Esophagus (tissue), 2 donors: ENCODE measurements at regions not wholly inside any gene's neighbourhood (a gene's known extent, or its start where the extent isn't known, plus 50 kb on each side); places are given as distances from the start of the nearest gene placed in this dataset.
"Not testable (repeated sequence)": the region's sequence is repeated elsewhere in the genome, so short reads cannot be mapped to it uniquely, and the experiment has no call there.

Experiments
- H3K27ac ChIP-seq, 2 donors: one replicate each; pipeline ENCODE4 v1.5.1; 2013; ENCODE audit warnings: low read depth in 2 of 2, mild to moderate bottlenecking in 2 of 2, inconsistent platforms in 1 of 2, low read length in 1 of 2, moderate library complexity in 1 of 2
- H3K27me3 ChIP-seq, 2 donors: one replicate each; pipeline ENCODE4 v1.6.1; 2013; ENCODE audit warnings: low read length in 2 of 2, control low read depth in 1 of 2, mild to moderate bottlenecking in 1 of 2; ENCODE audit not compliant: insufficient read depth in 2 of 2, control insufficient read depth in 1 of 2
- H3K36me3 ChIP-seq, 2 donors: one replicate each; pipeline ENCODE4 v1.6.1; 2013; ENCODE audit warnings: low read length in 1 of 2; ENCODE audit not compliant: control insufficient read depth in 2 of 2, insufficient read depth in 2 of 2
- H3K4me1 ChIP-seq, 2 donors: one replicate each; pipeline ENCODE4 v1.6.1; 2013; ENCODE audit warnings: low read length in 1 of 2; ENCODE audit not compliant: control insufficient read depth in 2 of 2, insufficient read depth in 2 of 2
- H3K4me3 ChIP-seq, 2 donors: one replicate each; pipeline ENCODE4 v1.5.1; 2013; ENCODE audit warnings: low read length in 2 of 2, mild to moderate bottlenecking in 2 of 2, low read depth in 1 of 2, moderate library complexity in 1 of 2
- H3K9me3 ChIP-seq, 2 donors: one replicate each; pipeline ENCODE4 v1.6.1; 2013; ENCODE audit warnings: mild to moderate bottlenecking in 2 of 2, low read depth in 1 of 2, low read length in 1 of 2, moderate library complexity in 1 of 2; ENCODE audit not compliant: control insufficient read depth in 2 of 2, insufficient read depth in 1 of 2
- WGBS, 2 donors: extraction: QIAGEN DNeasy Blood & Tissue Kit; methylation state at CpG; one replicate each; pipeline ENCODE4 v1.1.7; 2013; 5-methylcytosine and 5-hydroxymethylcytosine counted together
- donor health status: healthy with polysubstance abuse.
- donor health status: Bipolar disorder and iron deficiency.

DNA sequence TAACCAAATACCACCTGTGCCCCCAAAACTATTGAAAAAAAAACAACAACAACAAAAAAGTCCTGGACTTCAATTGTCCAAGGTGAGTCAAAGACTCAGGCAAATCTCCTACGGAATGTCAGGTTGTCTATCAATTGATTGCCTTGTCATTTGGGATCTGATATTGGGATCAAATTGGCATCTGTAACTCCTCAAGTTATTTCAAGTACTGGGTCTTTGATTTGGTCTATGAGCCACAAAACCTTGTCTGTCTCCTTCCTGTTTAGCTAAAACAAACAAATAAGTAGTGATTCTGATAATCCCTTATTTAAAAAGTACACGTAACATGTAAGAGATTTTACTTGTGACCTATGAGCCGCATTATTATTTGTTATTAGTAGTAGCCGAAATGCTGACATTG, 231.6 kb upstream of the ZNF217 start:
- Histone ChIP-seq H3K4me3 (no peak overlapping the region), H3K27ac (no peak overlapping the region), H3K9me3 (no peaks in the 10 kb centered on the region), H3K4me1 (peaks cover 0 to under 1% of the 10 kb centered on the region in 2 donors), H3K27me3 (no peaks in the 10 kb centered on the region), H3K36me3 (no peaks in the 10 kb centered on the region)
- 78 to 80% methylated on average over 4 of the region's 4 CpGs for WGBS, 2 donors

DNA sequence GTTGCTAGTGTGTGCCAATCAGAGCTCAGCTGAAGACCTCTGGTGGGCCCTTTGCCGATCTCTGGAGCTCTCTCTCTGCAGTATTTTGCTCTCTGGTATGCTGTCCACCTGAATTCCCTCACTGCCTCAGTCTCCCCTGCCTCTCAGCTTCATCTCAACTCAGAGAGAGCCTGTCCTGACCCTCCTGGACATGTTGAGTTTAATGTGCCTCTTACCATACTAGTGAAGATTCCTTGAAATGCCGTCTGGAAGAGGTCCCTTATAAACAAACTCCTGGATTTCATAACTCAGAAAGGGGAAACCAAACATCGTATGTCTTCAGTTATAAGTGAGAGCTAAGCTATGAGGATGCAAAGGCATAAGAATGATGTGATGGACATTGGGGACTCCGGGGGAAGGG, 231.1 kb upstream of the ZNF217 start:
- H3K36me3 ChIP-seq, result no peaks in the 10 kb centered on the region
- H3K27ac ChIP-seq, result no peak overlapping the region
- no peak overlapping the region for H3K4me3 ChIP-seq
- WGBS, 2 donors, result 80 to 87% methylated on average over 4 of the region's 4 CpGs
- peaks cover 3 to 4% of the 10 kb centered on the region in 2 donors for H3K4me1 ChIP-seq
- no peaks in the 10 kb centered on the region for H3K27me3 ChIP-seq
- no peaks in the 10 kb centered on the region for H3K9me3 ChIP-seq

DNA sequence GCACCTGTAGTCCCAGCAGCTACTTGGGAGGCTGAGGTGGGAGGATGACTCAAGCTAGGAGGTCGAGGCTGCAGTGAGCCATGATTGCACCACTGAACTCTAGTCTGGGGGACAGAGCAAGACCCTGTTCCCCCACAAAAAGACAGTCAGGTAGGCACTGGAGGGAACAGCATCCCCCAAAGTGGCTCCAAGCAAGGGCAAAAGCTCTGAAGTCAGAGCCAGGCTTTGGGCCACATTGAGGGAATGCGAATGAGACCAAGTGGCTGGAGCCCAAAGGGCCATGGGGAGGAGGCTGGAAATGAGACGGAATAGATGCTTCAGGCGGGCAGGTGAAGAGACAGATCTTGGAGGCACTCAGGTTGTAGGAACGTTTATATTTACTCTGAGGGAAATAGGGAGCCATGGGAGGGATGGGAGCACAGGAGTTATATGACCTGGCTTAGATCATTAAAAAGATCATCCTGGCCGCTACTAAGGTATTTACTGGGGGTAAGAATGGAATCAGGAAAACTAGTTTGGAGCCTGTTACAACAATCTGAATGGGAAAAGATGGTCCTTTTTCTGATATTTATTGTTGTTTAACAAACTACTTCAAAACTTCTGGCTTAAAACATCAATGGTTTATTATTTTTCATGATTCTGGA, 229.6 kb upstream of the ZNF217 start:
- Histone ChIP-seq H3K27me3 (no peaks in the 10 kb centered on the region), H3K4me3 (no peak overlapping the region), H3K9me3 (no peaks in the 10 kb centered on the region), H3K27ac (no peak overlapping the region), H3K36me3 (no peaks in the 10 kb centered on the region), H3K4me1 (peaks cover 3 to 5% of the 10 kb centered on the region in 2 donors)
- WGBS, 2 donors, result 80 to 89% methylated on average over 6 of the region's 6 CpGs

DNA sequence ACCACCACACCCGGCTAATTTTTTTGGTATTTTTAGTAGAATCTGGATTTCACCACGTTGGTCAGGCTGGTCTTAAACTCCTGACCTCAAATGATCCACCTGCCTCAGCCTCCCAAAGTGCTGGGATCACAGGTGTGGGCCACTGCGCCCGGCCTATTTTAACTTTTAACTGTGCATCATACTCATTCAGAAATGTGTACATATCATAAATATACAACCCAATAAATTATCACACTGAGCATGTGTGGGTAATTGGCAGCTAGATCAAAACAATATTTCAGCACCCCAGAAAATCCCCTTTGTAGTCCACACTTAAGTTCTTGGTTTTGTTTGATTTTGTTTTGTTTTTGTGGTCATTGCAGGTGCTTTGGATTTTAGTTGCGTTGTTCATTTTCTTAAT, 228.9 kb upstream of the ZNF217 start:
- H3K36me3 ChIP-seq, result no peaks in the 10 kb centered on the region
- peaks cover 3 to 5% of the 10 kb centered on the region in 2 donors for H3K4me1 ChIP-seq
- WGBS, 2 donors, result 92 to 95% methylated on average over 5 of the region's 5 CpGs
- no peak overlapping the region for H3K27ac ChIP-seq
- no peaks in the 10 kb centered on the region for H3K27me3 ChIP-seq
- no peaks in the 10 kb centered on the region for H3K9me3 ChIP-seq
- H3K4me3 ChIP-seq, result no peak overlapping the region

DNA sequence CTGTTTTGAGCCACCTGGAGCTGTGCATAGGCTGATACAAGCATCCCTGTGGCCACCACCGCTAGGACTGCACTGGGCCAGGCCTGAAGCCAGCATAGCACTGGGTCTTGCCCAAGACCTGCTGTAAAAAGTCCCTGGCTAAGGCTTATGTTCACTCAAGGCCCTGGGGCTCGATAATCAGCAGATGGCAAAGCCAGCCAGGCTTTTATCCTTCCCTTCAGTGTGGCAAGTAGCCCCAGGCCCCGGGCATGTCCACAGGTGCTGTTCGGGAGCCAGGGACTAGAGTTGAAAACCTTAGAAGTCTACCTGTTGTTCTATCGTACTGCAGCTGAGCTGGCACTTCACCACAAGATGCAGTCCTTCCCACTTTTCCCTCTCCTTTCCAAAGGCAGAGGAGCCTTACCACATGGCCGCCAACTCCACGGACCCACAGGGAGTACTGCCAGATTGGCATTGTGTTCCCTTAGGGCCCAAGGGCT, 226.4 kb upstream of the ZNF217 start:
- Histone ChIP-seq H3K36me3 (no peaks in the 10 kb centered on the region), H3K4me1 (peaks cover 3 to 5% of the 10 kb centered on the region in 2 donors), H3K27ac (peak overlapping the region in 1 of 2 donors; percentile 8), H3K9me3 (no peaks in the 10 kb centered on the region), H3K27me3 (no peaks in the 10 kb centered on the region), H3K4me3 (no peak overlapping the region)
- 55 to 68% methylated on average over 7 of the region's 7 CpGs for WGBS, 2 donors

DNA sequence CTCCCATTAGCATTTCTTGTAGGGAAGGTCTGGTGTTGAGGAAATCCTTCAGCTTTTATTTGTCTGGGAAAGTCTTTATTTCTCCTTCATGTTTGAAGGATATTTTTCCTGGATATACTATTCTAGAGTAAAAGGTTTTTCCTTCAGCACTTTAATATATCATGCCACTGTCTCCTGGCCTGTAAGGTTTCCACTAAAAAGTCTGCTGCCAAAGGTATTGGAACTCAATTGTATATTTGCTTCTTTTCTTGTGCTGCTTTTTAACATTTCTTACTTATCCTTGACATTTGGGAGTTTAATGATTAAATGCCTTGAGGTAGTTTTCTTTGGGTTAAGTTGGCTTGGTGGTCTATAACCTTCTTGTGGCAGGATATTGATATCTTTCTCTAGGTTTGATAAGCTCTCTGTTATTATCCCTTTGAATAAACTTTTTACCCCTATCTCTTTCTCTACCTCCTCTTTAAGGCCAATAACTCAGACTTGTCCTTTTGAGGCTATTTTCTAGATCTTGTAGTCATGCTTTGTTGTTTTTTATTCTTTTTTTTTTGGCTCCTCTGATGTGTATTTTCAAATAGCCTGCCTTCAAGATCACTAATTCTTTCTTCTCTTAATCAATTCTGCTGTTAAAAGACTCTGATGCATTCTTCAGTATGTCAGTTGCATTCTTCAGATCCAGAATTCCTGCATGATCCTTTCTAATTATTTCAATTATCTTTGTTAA, 225.0 kb upstream of the ZNF217 start:
- no peak overlapping the region for H3K27ac ChIP-seq
- no peaks in the 10 kb centered on the region for H3K27me3 ChIP-seq
- no peak overlapping the region for H3K4me3 ChIP-seq
- no peaks in the 10 kb centered on the region for H3K9me3 ChIP-seq
- no peaks in the 10 kb centered on the region for H3K36me3 ChIP-seq
- peaks cover 3 to 5% of the 10 kb centered on the region in 2 donors for H3K4me1 ChIP-seq

DNA sequence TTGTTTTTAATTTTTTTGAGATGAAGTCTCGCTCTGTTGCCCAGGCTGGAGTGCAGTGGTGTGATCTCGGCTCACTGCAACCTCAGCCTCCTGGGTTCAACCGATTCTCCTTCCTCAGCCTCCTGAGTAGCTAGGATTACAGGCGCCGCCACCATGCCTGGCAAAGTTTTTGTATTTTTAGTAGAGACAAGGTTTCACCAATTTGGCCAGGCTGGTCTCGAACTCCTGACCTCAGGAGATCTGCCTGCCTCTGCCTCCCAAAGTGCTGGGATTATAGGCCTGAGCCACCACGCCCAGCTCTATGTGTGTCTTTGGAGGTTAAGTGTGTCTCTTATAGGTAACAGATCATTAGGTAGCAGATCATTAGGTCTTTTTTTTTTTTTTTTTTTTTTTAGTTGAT, 223.9 kb upstream of the ZNF217 start:
- not testable (repeated sequence) for H3K27me3 ChIP-seq, H3K4me1 ChIP-seq, H3K9me3 ChIP-seq, H3K36me3 ChIP-seq, H3K4me3 ChIP-seq, H3K27ac ChIP-seq
- 97 to 98% methylated on average over 7 of the region's 7 CpGs for WGBS, 2 donors

DNA sequence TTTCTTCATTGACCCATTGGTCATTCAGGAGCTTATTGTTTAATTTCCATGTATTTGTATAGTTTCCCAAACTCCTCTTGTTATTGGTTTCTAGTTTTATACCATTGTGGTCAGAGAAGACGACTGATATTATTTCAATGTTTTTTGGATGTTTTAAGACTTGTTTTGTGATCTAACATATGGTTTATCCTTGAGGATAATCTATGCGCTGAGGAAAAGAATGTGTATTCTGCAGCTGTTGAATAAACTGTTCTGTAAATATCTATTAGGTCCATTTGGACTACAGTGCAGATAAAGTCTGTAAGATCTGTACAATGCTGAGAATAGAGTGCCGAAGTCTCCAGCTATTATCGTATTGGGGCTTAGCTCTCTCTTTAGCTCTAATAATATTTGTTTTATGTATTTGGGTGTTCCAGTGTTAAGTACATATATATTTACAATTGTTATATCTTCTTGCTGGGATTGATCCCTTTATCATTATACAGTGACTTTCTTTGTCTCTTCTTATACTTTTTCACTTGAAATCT, 223.3 kb upstream of the ZNF217 start:
- Histone ChIP-seq H3K27me3 (no peaks in the 10 kb centered on the region), H3K9me3 (no peaks in the 10 kb centered on the region)

DNA sequence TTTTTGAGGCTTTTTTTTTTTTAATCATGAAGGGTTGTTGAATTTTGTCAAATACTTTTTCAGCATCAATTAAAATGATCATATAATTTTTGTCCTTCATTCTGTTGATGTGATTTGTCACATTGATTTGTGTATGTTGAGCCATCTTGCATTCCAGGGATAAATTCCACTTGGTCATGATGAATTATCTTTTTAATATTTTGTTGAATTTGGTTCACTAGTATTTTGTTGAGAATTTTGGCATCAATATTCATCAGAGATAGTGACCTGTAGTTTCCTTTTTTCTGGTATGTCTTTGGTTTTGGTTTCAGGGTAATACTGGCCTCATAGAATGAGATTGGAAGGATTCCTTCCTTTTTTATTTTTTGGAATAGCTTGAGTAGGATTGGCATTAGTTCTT, 221.9 kb upstream of the ZNF217 start:
- Histone ChIP-seq H3K27me3 (no peaks in the 10 kb centered on the region), H3K9me3 (no peaks in the 10 kb centered on the region), H3K4me1 (peaks cover 3 to 5% of the 10 kb centered on the region in 2 donors), H3K4me3 (no peak overlapping the region), H3K27ac (no peak overlapping the region), H3K36me3 (no peaks in the 10 kb centered on the region)

More for the DNA sequence above, 223.3 kb upstream of the ZNF217 start:
- Histone ChIP-seq H3K4me1 (peaks cover 3 to 5% of the 10 kb centered on the region in 2 donors), H3K27ac (no peak overlapping the region), H3K4me3 (no peak overlapping the region), H3K36me3 (no peaks in the 10 kb centered on the region)
- WGBS, 2 donors, result 86 to 92% methylated on average over 4 of the region's 4 CpGs

DNA sequence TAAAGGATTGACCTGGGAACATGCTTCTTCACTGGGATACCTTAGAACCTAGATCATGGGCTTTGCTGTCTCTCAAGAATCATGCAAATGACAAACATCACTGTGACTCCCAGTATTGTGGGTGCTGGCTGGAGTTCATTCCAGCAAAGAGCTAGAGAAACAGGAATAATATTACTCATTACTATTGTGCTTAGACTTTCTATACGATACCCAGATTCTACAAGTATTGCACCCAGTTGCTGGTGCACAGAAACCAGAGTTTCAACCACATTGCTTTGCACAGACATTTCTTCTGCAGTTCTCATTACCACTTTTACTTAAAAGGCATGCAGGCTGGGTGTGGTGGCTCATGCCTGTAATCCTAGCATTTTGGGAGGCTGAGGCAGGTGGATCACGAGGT, 220.4 kb upstream of the ZNF217 start:
- H3K4me3 ChIP-seq, result no peak overlapping the region
- H3K27ac ChIP-seq, result no peak overlapping the region
- no peaks in the 10 kb centered on the region for H3K4me1 ChIP-seq
- H3K36me3 ChIP-seq, result no peaks in the 10 kb centered on the region
- no peaks in the 10 kb centered on the region for H3K27me3 ChIP-seq
- H3K9me3 ChIP-seq, result no peaks in the 10 kb centered on the region
- WGBS, 2 donors, result 74 to 81% methylated on average over 2 of the region's 2 CpGs
